MM.1S (cell line): ENCODE measurements at regions not wholly inside any gene's neighbourhood (a gene's known extent, or its start where the extent isn't known, plus 50 kb on each side); places are given as distances from the start of the nearest gene placed in this dataset.

Experiments used
- DNase-seq: peaks from one replicate; pipeline ENCODE4 v3.0.0-alpha.2; 2015
- H2AFZ ChIP-seq: fragments of 300-600 bp; sonication (generic); 2 replicates; pipeline ENCODE4 v1.6.0; 2016; ENCODE audit warnings: antibody characterized with exemption, low read length
- H3F3A ChIP-seq: fragments of 300-600 bp; sonication (generic); 2 replicates; pipeline ENCODE4 v1.6.1; 2016; ENCODE audit warnings: mild to moderate bottlenecking, antibody characterized with exemption, low read length, moderate library complexity, mixed read lengths; ENCODE audit not compliant: insufficient read depth
- H3K27ac ChIP-seq: fragments of 300-600 bp; sonication (generic); 2 replicates; pipeline ENCODE4 v1.5.1; 2016; ENCODE audit warnings: mild to moderate bottlenecking, low read length
- H3K27me3 ChIP-seq: fragments of 300-600 bp; sonication (generic); replicated peaks from 2 replicates; pipeline ENCODE4 v1.6.0; 2016; ENCODE audit warnings: low read length; ENCODE audit not compliant: insufficient read depth
- H3K36me3 ChIP-seq: fragments of 300-600 bp; sonication (generic); replicated peaks from 2 replicates; pipeline ENCODE4 v1.6.1; 2016; ENCODE audit warnings: mild to moderate bottlenecking, low read length, mixed read lengths; ENCODE audit not compliant: insufficient read depth
- H3K4me1 ChIP-seq: fragments of 300-600 bp; sonication (generic); 2 replicates; pipeline ENCODE4 v1.6.1; 2016; ENCODE audit warnings: low read length, mixed read lengths
- H3K4me2 ChIP-seq: fragments of 300-600 bp; sonication (generic); 2 replicates; pipeline ENCODE4 v1.6.0; 2016; ENCODE audit warnings: low read depth, low read length
- H3K4me3 ChIP-seq: fragments of 300-600 bp; sonication (generic); 2 replicates; pipeline ENCODE4 v1.5.1; 2016; ENCODE audit warnings: low read length, mixed read lengths
- H3K79me2 ChIP-seq: fragments of 300-600 bp; sonication (generic); 2 replicates; pipeline ENCODE4 v1.6.1; 2016; ENCODE audit warnings: mixed run types, low read length, mixed read lengths
- H3K9ac ChIP-seq: fragments of 300-600 bp; sonication (generic); 2 replicates; pipeline ENCODE4 v1.6.1; 2016; ENCODE audit warnings: low read length, mixed read lengths
- H3K9me2 ChIP-seq: fragments of 300-600 bp; sonication (generic); replicated peaks from 2 replicates; pipeline ENCODE4 v1.6.1; 2016; ENCODE audit warnings: mild to moderate bottlenecking, low read length, mixed read lengths; ENCODE audit not compliant: insufficient read depth
- H3K9me3 ChIP-seq: fragments of 300-600 bp; sonication (generic); replicated peaks from 2 replicates; pipeline ENCODE4 v1.6.1; 2016; ENCODE audit warnings: mild to moderate bottlenecking, low read length, mixed read lengths; ENCODE audit not compliant: insufficient read depth
- H4K20me1 ChIP-seq: fragments of 300-600 bp; sonication (generic); 2 replicates; pipeline ENCODE4 v1.6.1; 2016; ENCODE audit warnings: mild to moderate bottlenecking, low read length, moderate library complexity, mixed read lengths; ENCODE audit not compliant: insufficient read depth
- EZH2 ChIP-seq: fragments of 300-600 bp; sonication (generic); optimal IDR thresholded peaks from 2 replicates; pipeline ENCODE3; 2017; ENCODE audit warnings: low read depth, mild to moderate bottlenecking, antibody characterized with exemption, low read length, mixed read lengths
- EZH2phosphoT487 ChIP-seq: fragments of 300-600 bp; sonication (generic); IDR thresholded peaks from 2 replicates; pipeline ENCODE4 v1.6.1; 2018; ENCODE audit warnings: antibody characterized with exemption, low read length
- TF ChIP-seq, protein P1 (sequence below): fragments of 300-600 bp; sonication (generic); IDR thresholded peaks from 2 replicates; pipeline ENCODE4 v1.5.1; 2016; ENCODE audit warnings: antibody characterized with exemption, low read length, mixed read lengths

DNA sequence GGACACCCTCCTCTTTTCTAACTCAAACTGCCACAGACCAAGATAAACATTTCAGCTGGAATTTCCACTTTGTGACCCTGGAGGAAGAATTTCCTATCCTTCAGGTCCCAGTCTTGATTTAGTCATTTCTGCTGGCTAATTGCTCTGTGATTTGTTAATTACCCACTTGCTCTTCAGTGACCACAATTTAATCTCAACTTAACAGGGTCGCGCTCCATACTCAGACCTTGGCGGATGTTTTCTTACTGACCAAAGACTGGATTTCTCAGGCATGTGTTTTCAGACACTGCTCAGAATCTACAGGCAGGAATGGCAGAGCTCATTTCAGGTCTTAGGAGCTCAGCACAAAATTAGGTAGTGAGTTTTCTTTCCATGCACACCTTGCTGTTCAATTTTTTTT lies 188.9 kb downstream of the ASMT start:
- H3K9me3 ChIP-seq = no peaks in the 10 kb centered on the region
- no peaks in the 10 kb centered on the region for H3F3A ChIP-seq
- no peaks in the 10 kb centered on the region for H3K9me2 ChIP-seq
- DNase-seq = no peak
- H2AFZ ChIP-seq = no peak overlapping the region
- no peaks in the 10 kb centered on the region for H3K27me3 ChIP-seq
- no peaks in the 10 kb centered on the region for H4K20me1 ChIP-seq
- no peak overlapping the region for H3K4me3 ChIP-seq
- no peak overlapping the region for H3K9ac ChIP-seq
- no peaks in the 10 kb centered on the region for H3K4me1 ChIP-seq
- TF ChIP-seq, protein P1, sequence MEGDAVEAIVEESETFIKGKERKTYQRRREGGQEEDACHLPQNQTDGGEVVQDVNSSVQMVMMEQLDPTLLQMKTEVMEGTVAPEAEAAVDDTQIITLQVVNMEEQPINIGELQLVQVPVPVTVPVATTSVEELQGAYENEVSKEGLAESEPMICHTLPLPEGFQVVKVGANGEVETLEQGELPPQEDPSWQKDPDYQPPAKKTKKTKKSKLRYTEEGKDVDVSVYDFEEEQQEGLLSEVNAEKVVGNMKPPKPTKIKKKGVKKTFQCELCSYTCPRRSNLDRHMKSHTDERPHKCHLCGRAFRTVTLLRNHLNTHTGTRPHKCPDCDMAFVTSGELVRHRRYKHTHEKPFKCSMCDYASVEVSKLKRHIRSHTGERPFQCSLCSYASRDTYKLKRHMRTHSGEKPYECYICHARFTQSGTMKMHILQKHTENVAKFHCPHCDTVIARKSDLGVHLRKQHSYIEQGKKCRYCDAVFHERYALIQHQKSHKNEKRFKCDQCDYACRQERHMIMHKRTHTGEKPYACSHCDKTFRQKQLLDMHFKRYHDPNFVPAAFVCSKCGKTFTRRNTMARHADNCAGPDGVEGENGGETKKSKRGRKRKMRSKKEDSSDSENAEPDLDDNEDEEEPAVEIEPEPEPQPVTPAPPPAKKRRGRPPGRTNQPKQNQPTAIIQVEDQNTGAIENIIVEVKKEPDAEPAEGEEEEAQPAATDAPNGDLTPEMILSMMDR = no peak
- TF ChIP-seq EZH2 (no peak), EZH2phosphoT487 (no peak)
- H3K36me3 ChIP-seq = no peaks in the 10 kb centered on the region
- no peak overlapping the region for H3K4me2 ChIP-seq
- no peak overlapping the region for H3K27ac ChIP-seq
- no peaks in the 10 kb centered on the region for H3K79me2 ChIP-seq

DNA sequence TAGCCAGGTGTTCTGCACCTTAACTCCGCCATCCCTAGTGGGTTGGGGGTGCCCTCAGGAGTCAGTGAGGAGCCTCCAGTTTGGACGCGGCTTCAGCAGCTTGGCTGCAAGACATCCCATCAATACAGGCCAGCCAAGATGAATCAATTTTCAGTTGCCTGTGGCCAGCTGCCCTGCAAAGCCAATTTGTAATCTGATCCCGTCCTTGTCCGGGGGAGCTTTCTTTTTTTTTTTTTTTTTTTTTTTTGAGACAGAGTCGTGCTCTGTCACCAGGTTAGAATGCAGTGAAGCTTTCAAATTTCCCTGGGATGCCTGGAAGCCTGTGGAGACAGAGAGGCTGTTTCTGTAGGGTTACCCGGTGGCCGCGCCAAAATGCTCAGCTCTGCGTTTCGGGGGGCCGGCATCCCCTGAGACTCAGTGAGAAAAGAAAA lies 192.5 kb downstream of the ASMT start:
- TF ChIP-seq, protein P1 = no peak
- TF ChIP-seq EZH2phosphoT487 = no peak
- TF ChIP-seq EZH2 = no peak
- Histone ChIP-seq H3K4me1 (no peaks in the 10 kb centered on the region), H3K4me2 (no peak overlapping the region), H3K9ac (no peak overlapping the region), H3F3A (no peaks in the 10 kb centered on the region), H3K27me3 (no peaks in the 10 kb centered on the region), H4K20me1 (no peaks in the 10 kb centered on the region), H3K9me3 (no peaks in the 10 kb centered on the region), H3K9me2 (no peaks in the 10 kb centered on the region), H3K36me3 (no peaks in the 10 kb centered on the region), H3K27ac (no peak overlapping the region), H2AFZ (no peak overlapping the region), H3K79me2 (no peaks in the 10 kb centered on the region), H3K4me3 (no peak overlapping the region)
- DNase-seq = no peak

DNA sequence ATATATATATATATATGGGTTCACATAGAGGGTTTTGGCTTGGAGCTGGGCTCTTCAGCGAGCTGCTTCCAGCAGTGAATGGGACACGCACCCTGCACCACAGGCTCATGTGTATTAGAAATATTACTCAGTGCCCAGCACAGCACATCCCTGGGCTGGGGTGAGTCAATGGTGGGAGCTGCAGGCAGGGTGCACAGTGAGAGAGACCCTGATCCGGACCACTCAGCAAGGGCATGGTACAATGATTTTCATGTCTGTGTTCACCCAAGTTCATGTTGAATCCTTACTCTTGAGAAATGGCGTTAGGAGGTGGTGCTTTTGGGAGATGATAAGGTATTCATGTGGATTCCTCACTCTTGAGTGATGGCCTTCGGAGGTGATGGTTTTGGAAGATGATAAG lies 194.7 kb downstream of the ASMT start:
- Histone ChIP-seq H3K4me3 (no peak overlapping the region), H3F3A (no peaks in the 10 kb centered on the region)
- no peak for TF ChIP-seq EZH2
- no peak for TF ChIP-seq EZH2phosphoT487
- TF ChIP-seq, protein P1 = no peak

More for the DNA sequence above, 194.7 kb downstream of the ASMT start:
- no peak overlapping the region for H3K9ac ChIP-seq
- no peaks in the 10 kb centered on the region for H3K9me2 ChIP-seq
- H2AFZ ChIP-seq = no peak overlapping the region
- DNase-seq = no peak
- no peaks in the 10 kb centered on the region for H3K36me3 ChIP-seq
- H3K9me3 ChIP-seq = no peaks in the 10 kb centered on the region
- H3K4me1 ChIP-seq = no peaks in the 10 kb centered on the region
- H3K79me2 ChIP-seq = no peaks in the 10 kb centered on the region
- H3K27me3 ChIP-seq = no peaks in the 10 kb centered on the region
- H3K4me2 ChIP-seq = no peak overlapping the region
- no peaks in the 10 kb centered on the region for H4K20me1 ChIP-seq
- H3K27ac ChIP-seq = no peak overlapping the region
